A673 (cell line): ENCODE measurements at regions not wholly inside any gene's neighbourhood (a gene's known extent, or its start where the extent isn't known, plus 50 kb on each side); places are given as distances from the start of the nearest gene placed in this dataset.

Experiments
- CTCF ChIP-seq: fragments of 300-800, 200-600 bp; sonication (generic); conservative IDR thresholded peaks from 2 replicates; pipeline ENCODE4 v1.5.1; 2017; ENCODE audit warnings: low read depth, mild to moderate bottlenecking, antibody characterized with exemption, low read length, moderate library complexity, mixed read lengths
- EZH2 ChIP-seq: fragments of 200-600 bp; sonication (generic); IDR thresholded peaks from 2 replicates; pipeline ENCODE4 v1.6.1; 2017; ENCODE audit warnings: borderline replicate concordance, low read depth, mild to moderate bottlenecking, mixed read lengths, antibody characterized with exemption, low read length; ENCODE audit not compliant: poor library complexity, severe bottlenecking

- no peak for TF ChIP-seq CTCF
- no peak for TF ChIP-seq EZH2
Measured at GRCh38 chr15:31248263-31248662, 78.4 kb upstream of the KLF13 start.
